HG03378 (cell line): ENCODE measurements at regions not wholly inside any gene's neighbourhood (a gene's known extent, or its start where the extent isn't known, plus 50 kb on each side); places are given as distances from the start of the nearest gene placed in this dataset.

Experiments
- ATAC-seq: cut with Tn5 transposase; IDR thresholded peaks from one replicate; pipeline ENCODE4 v1.9.1; 2021; ENCODE audit warnings: mild to moderate bottlenecking, moderate library complexity; ENCODE audit not compliant: unreplicated experiment

DNA sequence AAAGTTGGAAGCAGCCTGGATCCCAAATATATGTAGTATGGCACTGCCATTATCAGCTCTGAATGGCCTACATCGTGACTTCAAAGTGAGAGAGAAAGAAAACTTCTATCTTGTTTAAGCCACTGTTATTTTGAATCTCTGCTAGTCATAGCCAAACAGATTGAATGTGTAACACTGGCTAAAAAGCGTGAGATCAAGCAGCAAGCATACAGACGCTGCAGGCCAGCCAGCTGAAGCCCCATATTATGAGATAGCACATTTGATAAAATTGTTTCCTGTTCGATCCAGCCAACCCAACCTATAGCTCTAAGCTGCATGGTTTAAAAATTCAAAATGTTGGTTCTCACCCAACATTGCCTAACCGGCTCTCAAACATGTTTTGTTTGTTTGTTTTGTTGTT, 95.0 kb downstream of the DUSP6 start:
- ATAC-seq: no peak

DNA sequence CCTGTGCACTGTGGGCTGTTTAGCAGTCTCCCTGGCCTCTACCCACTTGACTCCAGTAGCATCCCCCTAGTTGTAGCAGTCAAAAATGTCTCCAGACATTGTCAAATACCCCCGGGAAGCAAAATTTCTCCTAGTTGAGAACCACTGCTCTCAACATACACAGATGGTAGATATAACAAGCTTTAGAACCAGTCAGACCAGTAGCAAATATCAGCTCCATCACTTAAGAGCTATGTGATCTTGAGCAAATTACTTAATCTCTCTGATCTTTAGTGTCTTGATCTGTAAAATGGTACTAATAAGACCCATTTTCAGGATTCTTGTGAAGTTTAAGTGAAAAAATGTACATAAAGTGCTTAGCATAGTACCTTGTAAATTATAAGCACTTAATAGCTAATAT, 96.2 kb downstream of the DUSP6 start:
- no peak for ATAC-seq

- ATAC-seq: no peak
These were observed 98.8 kb downstream of the DUSP6 start for GRCh38 chr12:89253488-89253887.

GRCh38 chr12:89252284-89252683, 100.0 kb downstream of the DUSP6 start:
- no peak for ATAC-seq

DNA sequence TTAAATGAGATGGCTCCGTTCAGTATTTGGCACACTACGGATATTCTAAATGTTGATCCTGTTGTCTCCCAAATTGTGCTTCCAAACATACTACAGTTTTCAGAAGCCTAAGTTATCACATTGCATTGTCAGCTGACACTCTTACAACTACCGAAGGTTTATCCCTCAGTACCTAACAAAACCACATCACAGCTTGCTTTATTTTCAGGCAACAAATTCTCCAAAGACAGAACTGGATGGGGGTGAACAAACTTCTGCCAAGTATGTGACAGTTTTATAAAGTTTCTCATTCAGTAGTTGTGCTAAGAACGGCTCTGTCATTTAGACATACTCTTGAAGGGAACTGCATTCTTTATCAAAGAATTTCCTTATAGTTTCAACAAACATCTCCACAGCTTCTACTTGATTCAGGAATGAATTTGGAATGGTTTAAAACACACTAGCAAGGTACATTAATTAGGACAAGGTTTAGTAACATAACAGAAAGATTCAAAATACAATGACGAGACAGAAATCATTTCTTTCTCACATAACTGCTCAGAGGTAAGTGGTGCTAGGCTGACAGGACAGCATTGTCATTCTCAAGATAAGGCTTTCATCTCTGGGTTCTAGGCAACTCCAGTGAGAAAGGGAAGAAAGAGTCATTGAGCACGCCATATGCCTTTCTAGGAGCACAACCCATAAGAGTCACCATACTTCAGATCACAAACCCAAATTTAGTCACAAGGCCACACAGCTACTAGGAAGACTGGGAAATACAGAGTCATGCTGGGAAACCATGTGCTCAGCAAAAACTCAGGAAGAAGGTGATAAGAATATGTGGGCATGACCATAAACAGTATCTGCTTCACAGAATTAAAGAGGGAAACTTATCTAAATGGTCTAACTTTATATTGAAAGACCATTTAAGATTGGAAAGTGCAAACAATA, 100.7 kb downstream of the DUSP6 start:
- ATAC-seq: no peak

DNA sequence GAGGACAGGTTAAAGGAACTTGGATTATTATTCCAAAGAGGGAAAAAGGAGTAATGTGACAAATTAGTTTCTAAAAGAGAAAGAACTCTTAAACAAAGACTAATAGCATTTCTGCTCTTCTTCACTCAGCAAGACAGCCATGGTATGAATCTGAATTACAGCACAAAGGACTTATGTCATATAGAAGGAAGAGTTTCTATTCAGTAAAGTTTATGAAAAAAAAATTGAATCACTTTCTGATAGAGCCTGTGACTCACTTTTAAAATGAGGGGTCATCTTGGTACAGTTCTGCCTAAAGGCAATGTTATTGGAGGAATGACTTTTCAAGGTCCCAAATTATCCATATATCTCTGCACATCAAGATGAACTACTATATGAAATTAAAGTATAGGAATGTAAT, 101.7 kb downstream of the DUSP6 start:
- no peak for ATAC-seq

DNA sequence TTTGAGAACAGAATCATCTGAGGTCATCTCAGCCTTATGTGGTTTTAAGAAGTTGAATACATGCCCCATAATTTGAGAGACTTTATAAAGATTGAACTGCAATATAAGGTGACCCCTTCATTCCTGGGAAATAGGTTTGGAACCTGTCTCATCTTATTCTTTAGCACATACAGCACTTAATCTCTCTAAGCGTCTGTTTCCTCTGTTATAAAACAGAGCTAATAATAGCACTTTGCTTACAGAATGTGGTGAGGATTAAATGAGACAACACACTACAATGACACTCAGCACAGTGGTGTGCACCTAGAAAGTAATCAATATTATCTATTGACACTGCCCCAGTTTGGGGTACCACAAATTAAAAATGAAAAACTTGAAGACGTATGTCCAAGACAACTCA, 102.1 kb downstream of the DUSP6 start:
- no peak for ATAC-seq

- no peak for ATAC-seq
These were observed 104.3 kb downstream of the DUSP6 start for GRCh38 chr12:89247967-89248366.

DNA sequence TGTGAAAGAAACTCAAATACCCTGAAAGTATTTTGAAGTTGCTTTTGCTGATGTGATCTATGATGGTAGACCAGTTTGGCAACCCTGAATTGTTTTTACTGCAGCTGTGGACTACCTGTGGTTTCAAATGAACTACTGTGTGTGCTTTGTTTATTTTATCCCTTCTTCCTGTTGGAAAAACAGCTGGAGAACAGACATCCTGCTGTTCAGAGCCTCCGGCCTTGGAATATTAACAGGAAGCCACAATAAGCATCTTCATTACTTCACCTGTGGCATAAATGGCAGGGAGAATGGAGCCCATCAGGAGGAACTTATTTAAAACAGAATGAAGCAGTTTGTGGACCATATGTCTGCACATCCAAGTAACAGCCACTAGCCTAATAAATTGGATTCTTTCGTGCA, 104.8 kb downstream of the DUSP6 start:
- no peak for ATAC-seq

- ATAC-seq: no peak
These were observed 107.2 kb downstream of the DUSP6 start for GRCh38 chr12:89245090-89245489.

GRCh38 chr12:89244536-89244935, 107.8 kb downstream of the DUSP6 start:
- ATAC-seq: no peak

- ATAC-seq: no peak
These were observed 108.5 kb downstream of the DUSP6 start for GRCh38 chr12:89243771-89244170.

DNA sequence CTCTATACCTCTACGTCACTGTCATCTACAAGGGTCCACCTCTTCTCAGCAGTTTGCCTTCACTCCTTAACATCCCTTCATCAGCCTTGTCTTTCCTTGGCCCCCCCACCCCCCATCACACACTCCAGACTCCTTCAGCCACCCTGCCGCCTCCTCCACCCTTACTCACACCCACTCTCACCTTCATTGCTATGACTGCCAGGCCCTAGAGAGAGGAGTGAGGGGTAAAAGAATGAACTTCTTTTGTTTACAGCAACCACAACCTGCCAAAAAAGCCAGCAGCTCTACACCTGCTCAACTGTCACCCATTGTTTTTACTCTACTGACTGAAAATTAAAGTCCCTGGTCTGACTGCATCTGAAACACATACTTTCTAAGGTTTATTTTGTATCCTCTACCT, 112.8 kb downstream of the DUSP6 start:
- no peak for ATAC-seq

GRCh38 chr12:89238593-89238992, 113.7 kb downstream of the DUSP6 start:
- ATAC-seq: no peak

DNA sequence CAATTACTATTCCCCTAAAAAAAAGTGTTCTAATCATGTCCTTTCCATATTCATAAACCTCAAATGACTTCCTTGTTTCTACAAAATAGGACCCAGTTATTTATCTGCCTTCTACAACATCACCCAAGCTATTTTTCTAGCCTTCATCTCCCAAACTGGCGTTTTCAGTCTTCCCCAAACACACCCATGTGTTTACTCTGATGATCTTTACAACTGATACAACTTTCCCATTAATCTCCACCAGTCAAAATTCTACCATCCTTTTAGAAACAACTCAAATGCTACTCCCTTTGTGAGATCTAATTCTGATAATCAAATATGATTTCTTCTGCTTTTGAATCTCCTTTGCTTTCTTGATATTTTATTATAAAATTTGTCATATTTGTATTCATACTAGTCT, 114.5 kb downstream of the DUSP6 start:
- no peak for ATAC-seq

DNA sequence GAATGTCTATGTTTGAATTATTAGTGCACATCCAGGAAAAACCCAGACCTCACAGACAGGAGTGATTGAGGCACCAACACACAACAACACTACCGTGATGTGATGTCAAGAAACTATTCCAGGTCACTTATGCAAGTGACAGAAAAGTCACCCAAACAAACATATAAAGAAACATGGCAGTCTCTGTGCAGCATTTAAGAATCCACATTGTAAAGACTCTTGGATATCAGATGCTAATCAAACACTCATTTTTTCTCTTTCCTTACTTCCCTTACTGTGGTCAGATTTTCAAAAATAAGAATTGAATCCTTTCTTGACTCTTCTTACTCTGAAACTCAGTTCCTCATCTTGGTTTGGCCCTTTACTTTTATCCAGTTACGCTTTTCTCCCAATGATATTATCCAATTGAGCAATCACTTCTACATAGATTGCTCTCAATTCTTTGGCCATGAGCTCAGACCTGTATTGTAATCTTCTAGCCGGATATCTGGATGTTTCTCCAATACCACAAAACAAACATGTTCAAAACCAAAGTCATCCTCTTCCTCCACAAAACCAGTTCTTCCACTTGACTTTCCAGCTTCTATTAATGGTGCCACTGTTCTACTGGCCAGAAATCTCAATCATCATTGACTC, 115.4 kb downstream of the DUSP6 start:
- no peak for ATAC-seq

DNA sequence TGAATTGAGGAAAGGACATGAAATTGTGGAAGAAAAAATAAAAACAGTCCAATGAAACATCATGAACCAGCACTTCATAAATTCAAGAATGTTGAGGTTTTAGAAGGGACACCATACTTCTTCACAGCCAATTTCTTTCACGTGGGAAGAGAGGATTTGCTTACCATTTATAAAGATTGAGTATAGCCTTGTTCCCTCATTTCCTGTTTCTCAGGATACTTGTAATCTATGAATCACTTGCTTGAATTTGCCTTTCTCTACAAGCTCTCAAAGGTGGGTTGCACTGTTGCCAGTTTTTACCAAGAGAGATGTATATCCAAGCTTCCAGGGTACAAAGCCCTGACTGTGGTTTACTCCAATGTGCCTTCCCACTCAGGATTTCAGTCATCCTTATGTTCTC, 116.1 kb downstream of the DUSP6 start:
- ATAC-seq: no peak

DNA sequence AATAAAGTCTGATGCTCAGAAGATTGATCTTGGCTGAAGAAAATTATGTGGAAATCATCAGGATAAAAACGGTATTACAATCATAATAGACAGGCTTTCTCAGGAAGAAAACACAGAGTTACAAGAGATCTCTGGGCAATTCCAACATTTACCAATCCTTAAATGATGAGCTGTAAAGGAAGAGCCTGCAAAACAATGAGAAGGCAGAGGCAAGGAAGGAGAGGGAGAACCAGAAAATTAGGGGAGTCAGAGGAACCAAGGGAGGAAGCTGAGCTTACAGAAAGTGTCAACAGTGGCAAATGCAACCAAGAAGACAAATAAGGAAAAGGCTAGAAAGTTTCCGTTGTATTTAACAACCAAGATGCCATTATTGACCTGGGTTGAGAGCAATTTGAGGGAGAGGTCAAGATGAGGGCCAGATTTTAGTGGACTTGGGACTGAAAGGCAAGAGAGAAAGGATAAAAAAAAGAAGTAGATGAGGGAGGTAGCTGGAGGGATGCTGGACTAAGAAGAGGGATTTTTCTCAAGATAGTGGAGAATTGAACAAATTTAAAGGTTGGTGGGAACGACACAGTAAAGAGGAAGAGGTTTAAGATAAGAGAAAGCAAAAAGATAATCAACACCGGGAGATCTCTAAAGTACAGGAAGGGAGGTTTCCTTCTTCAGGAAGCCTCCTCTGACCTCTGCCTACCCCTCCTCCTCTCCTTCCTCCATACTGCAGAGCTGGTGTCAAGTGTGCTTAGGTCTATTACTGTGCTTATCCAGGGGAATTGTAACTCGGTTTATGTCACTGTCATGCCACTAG, 116.9 kb downstream of the DUSP6 start:
- ATAC-seq: no peak

DNA sequence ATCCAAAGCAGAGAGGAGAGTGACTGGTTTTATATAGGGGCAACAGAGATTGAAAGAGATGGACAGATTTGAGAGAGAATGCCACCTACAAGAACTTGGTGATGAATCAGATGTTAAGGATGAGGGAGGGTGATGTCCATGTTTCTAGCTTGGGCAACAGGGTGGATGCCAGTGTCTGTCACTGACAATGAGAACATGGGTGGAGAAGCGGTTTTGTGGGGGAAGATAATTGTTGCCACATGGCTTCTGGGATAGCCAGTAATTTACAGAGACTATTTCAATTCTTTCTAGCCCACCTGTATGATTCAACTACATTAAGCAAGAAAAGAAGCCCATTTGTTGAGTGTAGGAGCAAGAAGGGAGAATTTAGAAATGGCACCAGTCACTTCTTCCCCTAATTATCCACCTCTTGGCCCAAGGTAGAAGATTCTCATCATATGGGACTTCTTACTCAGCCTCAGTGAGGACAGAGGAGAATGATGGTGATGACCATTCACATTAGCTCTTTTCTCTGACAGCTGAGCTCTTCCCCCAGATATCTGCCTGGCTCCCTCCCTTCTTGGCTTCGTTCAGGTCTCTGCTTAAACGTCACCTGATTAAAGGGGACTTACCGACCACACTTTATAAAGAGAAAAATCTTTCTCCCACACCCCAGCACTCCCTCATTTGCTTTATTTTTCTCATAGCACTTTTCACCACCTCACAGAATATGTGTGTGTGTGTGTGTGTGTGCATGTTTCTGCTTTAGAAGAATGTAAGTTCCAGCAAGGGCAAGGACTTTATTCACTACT, 117.8 kb downstream of the DUSP6 start:
- ATAC-seq: no peak

GRCh38 chr12:89231686-89232085, 120.6 kb downstream of the DUSP6 start:
- ATAC-seq: no peak
